Keratinocyte (primary cell): ENCODE measurements at regions not wholly inside any gene's neighbourhood (a gene's known extent, or its start where the extent isn't known, plus 50 kb on each side); places are given as distances from the start of the nearest gene placed in this dataset.

ENCODE experiments used
- DNase-seq: peaks from one replicate; pipeline ENCODE4 v3.0.0-alpha.2; 2011; ENCODE audit warnings: low read depth, missing footprints, low spot score
- FAIRE-seq: peaks from 2 replicates; lab custom pipeline; 2011; peaks lifted over from hg19 to GRCh38; lab: Jason Lieb, UNC
- H2AFZ ChIP-seq: 2 replicates; pipeline ENCODE4 v1.6.0; 2012; ENCODE audit warnings: low read length, control low read depth, inconsistent platforms; ENCODE audit not compliant: control insufficient read depth
- H3K27ac ChIP-seq: 2 replicates; pipeline ENCODE4 v1.5.1; 2011; ENCODE audit warnings: low read length; ENCODE audit not compliant: control insufficient read depth, insufficient read depth
- H3K27me3 ChIP-seq: 3 replicates; pipeline ENCODE4 v1.6.0; 2011; ENCODE audit warnings: low read length; ENCODE audit not compliant: control insufficient read depth, insufficient read depth; ENCODE audit errors: extremely low read depth
- H3K36me3 ChIP-seq, 2 experiments: 2 replicates in 1 of 2; 3 replicates in 1 of 2; pipeline ENCODE4 v1.5.1; 2011; ENCODE audit warnings: low read length in 2 of 2, mild to moderate bottlenecking in 1 of 2; ENCODE audit not compliant: control insufficient read depth in 2 of 2, insufficient read depth in 2 of 2; ENCODE audit errors: extremely low read depth in 1 of 2
- H3K4me1 ChIP-seq: 3 replicates; pipeline ENCODE4 v1.5.1; 2011; ENCODE audit warnings: low read length; ENCODE audit not compliant: control insufficient read depth, insufficient read depth; ENCODE audit errors: extremely low read depth
- H3K4me2 ChIP-seq: 3 replicates; pipeline ENCODE4 v1.6.0; 2011; ENCODE audit warnings: low read depth, low read length; ENCODE audit not compliant: control insufficient read depth, insufficient read depth; ENCODE audit errors: extremely low read depth
- H3K4me3 ChIP-seq, 3 experiments: fragments of 200-600 bp in 1 of 3; sonication (generic) in 1 of 3; 2 replicates in 2 of 3; 3 replicates in 1 of 3; pipeline ENCODE4 v1.5.1; 2011 to 2016; ENCODE audit warnings: low read length in 3 of 3, mild to moderate bottlenecking in 3 of 3, control low read depth in 2 of 3, inconsistent platforms in 1 of 3, low read depth in 1 of 3, mixed read lengths in 1 of 3, mixed run types in 1 of 3, moderate library complexity in 1 of 3; ENCODE audit not compliant: control insufficient read depth in 2 of 3, insufficient read depth in 2 of 3; ENCODE audit errors: extremely low read depth in 1 of 3
- H3K79me2 ChIP-seq: 2 replicates; pipeline ENCODE4 v1.6.0; 2012; ENCODE audit warnings: low read length; ENCODE audit not compliant: control insufficient read depth, insufficient read depth
- H3K9ac ChIP-seq: 3 replicates; pipeline ENCODE4 v1.6.0; 2011; ENCODE audit warnings: low read length; ENCODE audit not compliant: control insufficient read depth, insufficient read depth; ENCODE audit errors: extremely low read depth
- H3K9me1 ChIP-seq: 3 replicates; pipeline ENCODE4 v1.6.0; 2011; ENCODE audit warnings: low read length; ENCODE audit not compliant: control insufficient read depth, insufficient read depth; ENCODE audit errors: extremely low read depth
- H3K9me3 ChIP-seq: 2 replicates; pipeline ENCODE4 v1.5.1; 2012; ENCODE audit warnings: low read depth, low read length; ENCODE audit not compliant: control insufficient read depth
- H4K20me1 ChIP-seq: 3 replicates; pipeline ENCODE4 v1.6.0; 2011; ENCODE audit warnings: low read length; ENCODE audit not compliant: control insufficient read depth, insufficient read depth; ENCODE audit errors: extremely low read depth
- EZH2 ChIP-seq: IDR thresholded peaks from one replicate; pipeline ENCODE4 v1.6.1; 2012; ENCODE audit warnings: inconsistent platforms, mild to moderate bottlenecking, low read length, moderate library complexity
- dilution Hi-C: fragments of 300-500 bp; cut with MboI; formaldehyde crosslinking; loops from one replicate; pipeline ENCODE4 v1.7.0; 2020; ENCODE audit warnings: low sequenced_read_pairs; ENCODE audit not compliant: extremely low pct_ligation_motif_present
- TF ChIP-seq, protein P1 (sequence below), 3 experiments: IDR thresholded peaks in 1 of 3; conservative IDR thresholded peaks in 1 of 3; optimal IDR thresholded peaks in 1 of 3; 2 replicates in 2 of 3; 3 replicates in 1 of 3; pipeline versions ENCODE3 to v1.5.1; 2011; ENCODE audit warnings: low read length in 3 of 3, mild to moderate bottlenecking in 3 of 3, moderate library complexity in 2 of 3, control low read depth in 1 of 3, inconsistent platforms in 1 of 3; ENCODE audit not compliant: insufficient read depth in 2 of 3; ENCODE audit errors: extremely low read depth in 1 of 3

DNA sequence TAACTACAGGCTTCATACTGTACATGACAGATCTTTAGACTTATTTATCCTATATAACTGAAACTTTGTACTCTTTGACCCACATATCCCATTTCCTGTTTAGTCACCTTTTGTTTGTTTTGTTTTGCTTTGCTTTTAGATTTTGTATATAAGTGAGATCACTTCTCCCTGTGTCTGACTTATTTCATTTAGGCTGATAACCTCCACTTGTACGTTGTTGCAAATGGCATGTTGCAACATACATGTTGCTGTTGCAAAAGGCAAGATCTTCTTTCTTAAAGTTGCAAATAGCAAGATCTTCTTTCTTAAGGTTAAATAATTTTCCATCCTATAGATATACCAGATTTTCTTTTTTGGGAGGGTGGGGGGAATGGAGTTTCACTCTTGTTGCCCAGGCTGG, 341.5 kb downstream of the OTUD1 start:
- Histone ChIP-seq H3K27ac (no peak overlapping the region), H3K9ac (no peak overlapping the region), H4K20me1 (no peaks in the 10 kb centered on the region), H3K4me1 (no peaks in the 10 kb centered on the region), H3K4me2 (no peak overlapping the region), H2AFZ (no peak overlapping the region), H3K4me3 (no peak overlapping the region), H3K36me3 (no peaks in the 10 kb centered on the region), H3K9me3 (no peaks in the 10 kb centered on the region), H3K79me2 (no peaks in the 10 kb centered on the region), H3K9me1 (no peaks in the 10 kb centered on the region), H3K27me3 (no peaks in the 10 kb centered on the region)
- FAIRE-seq (no peak), DNase-seq (no peak)
- dilution Hi-C loops = no loop called here
- TF ChIP-seq, protein P1, sequence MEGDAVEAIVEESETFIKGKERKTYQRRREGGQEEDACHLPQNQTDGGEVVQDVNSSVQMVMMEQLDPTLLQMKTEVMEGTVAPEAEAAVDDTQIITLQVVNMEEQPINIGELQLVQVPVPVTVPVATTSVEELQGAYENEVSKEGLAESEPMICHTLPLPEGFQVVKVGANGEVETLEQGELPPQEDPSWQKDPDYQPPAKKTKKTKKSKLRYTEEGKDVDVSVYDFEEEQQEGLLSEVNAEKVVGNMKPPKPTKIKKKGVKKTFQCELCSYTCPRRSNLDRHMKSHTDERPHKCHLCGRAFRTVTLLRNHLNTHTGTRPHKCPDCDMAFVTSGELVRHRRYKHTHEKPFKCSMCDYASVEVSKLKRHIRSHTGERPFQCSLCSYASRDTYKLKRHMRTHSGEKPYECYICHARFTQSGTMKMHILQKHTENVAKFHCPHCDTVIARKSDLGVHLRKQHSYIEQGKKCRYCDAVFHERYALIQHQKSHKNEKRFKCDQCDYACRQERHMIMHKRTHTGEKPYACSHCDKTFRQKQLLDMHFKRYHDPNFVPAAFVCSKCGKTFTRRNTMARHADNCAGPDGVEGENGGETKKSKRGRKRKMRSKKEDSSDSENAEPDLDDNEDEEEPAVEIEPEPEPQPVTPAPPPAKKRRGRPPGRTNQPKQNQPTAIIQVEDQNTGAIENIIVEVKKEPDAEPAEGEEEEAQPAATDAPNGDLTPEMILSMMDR (optimal IDR thresholded peaks at IDR 0.05 in 1 of 3, IDR thresholded peaks at IDR 0.05 in 1 of 3, conservative IDR thresholded peaks at IDR 0.05 in 1 of 3; ENCODE audit: extremely low read depth in 1 of 3, insufficient read depth in 2 of 3, low read length in 3 of 3) = no peak
- TF ChIP-seq EZH2 = no peak

DNA sequence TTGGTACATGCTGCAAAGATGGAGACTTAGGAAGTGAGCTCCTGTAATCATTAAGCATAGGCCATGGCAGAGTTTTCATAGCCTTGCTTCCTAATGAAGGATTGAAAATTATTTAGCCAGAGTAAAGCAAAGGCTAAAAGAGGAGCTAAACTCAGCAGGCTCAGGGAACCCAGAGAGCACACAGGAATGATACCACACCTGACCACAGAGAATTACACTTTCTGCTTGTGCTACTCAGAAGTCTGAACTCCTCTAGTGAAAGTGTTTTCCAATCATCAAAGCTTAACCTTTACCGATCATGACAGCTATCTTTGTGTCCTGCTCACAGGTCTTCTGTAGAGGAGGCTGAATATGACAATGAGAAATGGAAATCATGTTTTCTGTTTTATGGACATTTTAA, 347.7 kb downstream of the OTUD1 start:
- Histone ChIP-seq H3K4me1 (no peaks in the 10 kb centered on the region), H3K9ac (no peak overlapping the region), H3K4me3 (no peak overlapping the region), H3K36me3 (no peaks in the 10 kb centered on the region), H3K9me1 (no peaks in the 10 kb centered on the region), H3K27me3 (no peaks in the 10 kb centered on the region), H4K20me1 (no peaks in the 10 kb centered on the region), H2AFZ (no peak overlapping the region), H3K27ac (no peak overlapping the region), H3K4me2 (no peak overlapping the region), H3K79me2 (no peaks in the 10 kb centered on the region), H3K9me3 (no peaks in the 10 kb centered on the region)
- DNase-seq (no peak), FAIRE-seq (no peak)
- dilution Hi-C loops = no loop called here
- TF ChIP-seq EZH2 = no peak
- TF ChIP-seq, protein P1 (optimal IDR thresholded peaks at IDR 0.05 in 1 of 3, IDR thresholded peaks at IDR 0.05 in 1 of 3, conservative IDR thresholded peaks at IDR 0.05 in 1 of 3; ENCODE audit: extremely low read depth in 1 of 3, insufficient read depth in 2 of 3, low read length in 3 of 3) = no peak
